WTC11 (cell line): ENCODE measurements at regions not wholly inside any gene's neighbourhood (a gene's known extent, or its start where the extent isn't known, plus 50 kb on each side); places are given as distances from the start of the nearest gene placed in this dataset.

ENCODE experiments used
- ATAC-seq: fragments of 200-7000 bp; cut with Tn5 transposase; 2 replicates; pipeline ENCODE4 v1.10.0; 2021; ENCODE audit warnings: mild to moderate bottlenecking, moderate library complexity
- CTCF ChIA-PET: fragments of 300-600 bp; sonication (Branson Sonifier 250); formaldehyde crosslinking; loops from one replicate; lab custom pipeline; 2021; ENCODE audit warnings: antibody characterized with exemption; lab: Charles Lee
- POLR2A ChIA-PET: fragments of 350-600 bp; sonication (Branson Sonifier 250); formaldehyde crosslinking; loops from one replicate; lab custom pipeline; 2021; ENCODE audit warnings: antibody characterized with exemption; lab: Charles Lee
- DNase-seq: peaks from one replicate; pipeline ENCODE4 v3.0.0; 2021; ENCODE audit warnings: low spot score
- H3K27ac Mint-ChIP-seq: 2 replicates; pipeline ENCODE4 v1.8.0; 2021; ENCODE audit warnings: mixed read lengths
- H3K27me3 Mint-ChIP-seq: 2 replicates; pipeline ENCODE4 v1.8.0; 2021; ENCODE audit warnings: low read depth, mild to moderate bottlenecking, moderate library complexity, mixed read lengths
- H3K36me3 Mint-ChIP-seq: 2 replicates; pipeline ENCODE4 v1.8.0; 2021; ENCODE audit warnings: mixed read lengths
- H3K4me1 Mint-ChIP-seq: 2 replicates; pipeline ENCODE4 v1.8.0; 2022; ENCODE audit warnings: mixed read lengths
- H3K4me3 Mint-ChIP-seq: 2 replicates; pipeline ENCODE4 v1.8.0; 2021; ENCODE audit warnings: mild to moderate bottlenecking, moderate library complexity, mixed read lengths
- H3K9me3 Mint-ChIP-seq: 2 replicates; pipeline ENCODE4 v1.8.0; 2021; ENCODE audit warnings: mixed read lengths
- AR ChIP-seq: fragments of 250-450 bp; sonication (Bioruptor Pico); IDR thresholded peaks from 2 replicates; pipeline ENCODE4 v1.9.0; 2021; ENCODE audit warnings: mild to moderate bottlenecking
- ATF3 ChIP-seq: sonication (generic); formaldehyde crosslinking; conservative IDR thresholded peaks from 2 replicates; pipeline ENCODE4 v1.8.1; 2022; ENCODE audit warnings: mild to moderate bottlenecking, missing genetic modification reagents
- CDX4 ChIP-seq: fragments of 250-450 bp; sonication (Bioruptor Pico); IDR thresholded peaks from 2 replicates; pipeline ENCODE4 v1.9.0; 2021; ENCODE audit warnings: moderate library complexity, mild to moderate bottlenecking, inconsistent platforms, borderline replicate concordance
- E2F4 ChIP-seq: sonication (generic); formaldehyde crosslinking; IDR thresholded peaks from 2 replicates; pipeline ENCODE4 v1.8.1; 2022; ENCODE audit warnings: low read depth, mild to moderate bottlenecking, moderate library complexity, missing genetic modification reagents, borderline replicate concordance
- EMX1 ChIP-seq: fragments of 250-450 bp; sonication (Bioruptor Pico); IDR thresholded peaks from 2 replicates; pipeline ENCODE4 v1.8.0; 2021; ENCODE audit warnings: mild to moderate bottlenecking
- ETV6 ChIP-seq: sonication (generic); formaldehyde crosslinking; IDR thresholded peaks from 2 replicates; pipeline ENCODE4 v1.8.1; 2022; ENCODE audit warnings: mild to moderate bottlenecking, missing genetic modification reagents
- FOXP4 ChIP-seq: sonication (generic); formaldehyde crosslinking; IDR thresholded peaks from 2 replicates; pipeline ENCODE4 v1.8.0; 2022; ENCODE audit warnings: mild to moderate bottlenecking, missing genetic modification reagents
- GRHL2 ChIP-seq: fragments of 250-450 bp; sonication (Bioruptor Pico); IDR thresholded peaks from 2 replicates; pipeline ENCODE4 v1.8.0; 2022; ENCODE audit warnings: mild to moderate bottlenecking, moderate library complexity; ENCODE audit not compliant: insufficient replicate concordance, severe bottlenecking
- NFATC4 ChIP-seq: fragments of 250-450 bp; sonication (Bioruptor Pico); IDR thresholded peaks from 2 replicates; pipeline ENCODE4 v1.9.0; 2021; ENCODE audit warnings: mild to moderate bottlenecking
- NR2C2 ChIP-seq: sonication (generic); formaldehyde crosslinking; IDR thresholded peaks from 2 replicates; pipeline ENCODE4 v1.8.0; 2022; ENCODE audit warnings: mild to moderate bottlenecking, missing genetic modification reagents
- TEAD1 ChIP-seq: sonication (generic); formaldehyde crosslinking; IDR thresholded peaks from 2 replicates; pipeline ENCODE4 v1.8.0; 2022; ENCODE audit warnings: mild to moderate bottlenecking, missing genetic modification reagents
- USF1 ChIP-seq: sonication (generic); formaldehyde crosslinking; IDR thresholded peaks from 2 replicates; pipeline ENCODE4 v1.8.0; 2022; ENCODE audit warnings: mild to moderate bottlenecking, missing genetic modification reagents
- USF2 ChIP-seq: sonication (generic); formaldehyde crosslinking; IDR thresholded peaks from 2 replicates; pipeline ENCODE4 v1.8.1; 2023; ENCODE audit warnings: mild to moderate bottlenecking, missing genetic modification reagents, moderate library complexity
- ZNF219 ChIP-seq: sonication (generic); formaldehyde crosslinking; IDR thresholded peaks from 2 replicates; pipeline ENCODE4 v1.8.0; 2023; ENCODE audit warnings: missing genetic modification reagents, mild to moderate bottlenecking, borderline replicate concordance
- ZNF317 ChIP-seq: sonication (generic); formaldehyde crosslinking; IDR thresholded peaks from 2 replicates; pipeline ENCODE4 v1.8.1; 2023; ENCODE audit warnings: low read depth, mild to moderate bottlenecking, moderate library complexity, missing genetic modification reagents, borderline replicate concordance
- ZNF396 ChIP-seq: fragments of 250-450 bp; sonication (Bioruptor Pico); IDR thresholded peaks from 2 replicates; pipeline ENCODE4 v1.8.0; 2021; ENCODE audit warnings: mild to moderate bottlenecking, moderate library complexity, borderline replicate concordance
- ZNF423 ChIP-seq: fragments of 250-450 bp; sonication (Bioruptor Pico); IDR thresholded peaks from 2 replicates; pipeline ENCODE4 v2.1.2; 2022; ENCODE audit warnings: mild to moderate bottlenecking, moderate library complexity
- ZNF425 ChIP-seq: fragments of 250-450 bp; sonication (Bioruptor Pico); conservative IDR thresholded peaks from 2 replicates; pipeline ENCODE4 v1.9.0; 2021; ENCODE audit warnings: mild to moderate bottlenecking
- ZNF671 ChIP-seq: fragments of 250-450 bp; sonication (Bioruptor Pico); IDR thresholded peaks from 2 replicates; pipeline ENCODE4 v1.8.0; 2021; ENCODE audit warnings: mild to moderate bottlenecking

- ChIA-PET CTCF (interaction anchor here (0.6 kb wide), 1 partner anchor 71 kb away, joined by 3 read pairs; no protein-coding TSS in a partner anchor), POLR2A (no interaction called here)
- H3K9me3 Mint-ChIP-seq, result no peaks in the 10 kb centered on the region
- H3K4me1 Mint-ChIP-seq, result no peaks in the 10 kb centered on the region
- no peaks in the 10 kb centered on the region for H3K36me3 Mint-ChIP-seq
- H3K27me3 Mint-ChIP-seq, result peaks cover 10% of the 10 kb centered on the region
- H3K4me3 Mint-ChIP-seq, result no peak overlapping the region
- DNase-seq (no peak), ATAC-seq (no peak)
- TF ChIP-seq FOXP4 (no peak), AR (no peak), CDX4 (CRISPR knock-in tag) (no peak), TEAD1 (CRISPR knock-in tag) (no peak), ZNF396 (CRISPR knock-in tag) (no peak), GRHL2 (CRISPR knock-in tag) (no peak), ZNF317 (CRISPR knock-in tag) (no peak), NFATC4 (CRISPR knock-in tag) (no peak), ZNF423 (CRISPR knock-in tag) (no peak)
- no peak overlapping the region for H3K27ac Mint-ChIP-seq
Measured at GRCh38 chr20:21632031-21632734, 73.3 kb upstream of the PAX1 start.

GRCh38 chr20:21628800-21629199 lies 76.7 kb upstream of the PAX1 start:
- Mint-ChIP-seq H3K4me3 (no peak overlapping the region), H3K36me3 (no peaks in the 10 kb centered on the region), H3K27me3 (peaks cover 10% of the 10 kb centered on the region), H3K27ac (no peak overlapping the region), H3K9me3 (peaks cover 11% of the 10 kb centered on the region), H3K4me1 (no peaks in the 10 kb centered on the region)
- ChIA-PET POLR2A (no interaction called here), CTCF (interaction anchor here (0.5 to 1.2 kb wide), 3 partner anchors 12 to 107 kb away, joined by 3 to 4 read pairs (median 3); no protein-coding TSS in a partner anchor)
- DNase-seq (no peak), ATAC-seq (no peak)
- no peak for TF ChIP-seq ZNF425 (CRISPR knock-in tag)
- no peak for TF ChIP-seq USF2
- TF ChIP-seq ZNF671, result no peak
- TF ChIP-seq USF1 (CRISPR knock-in tag), result no peak
- no peak for TF ChIP-seq AR
- TF ChIP-seq ZNF219 (CRISPR knock-in tag), result no peak
- no peak for TF ChIP-seq ATF3 (CRISPR knock-in tag)
- no peak for TF ChIP-seq EMX1 (CRISPR knock-in tag)
- TF ChIP-seq E2F4 (CRISPR knock-in tag), result no peak
- TF ChIP-seq NR2C2 (CRISPR knock-in tag), result no peak
- no peak for TF ChIP-seq GRHL2 (CRISPR knock-in tag)
- TF ChIP-seq ETV6, result no peak
- TF ChIP-seq NFATC4 (CRISPR knock-in tag), result no peak
